B cell (primary cell): ENCODE measurements at regions not wholly inside any gene's neighbourhood (a gene's known extent, or its start where the extent isn't known, plus 50 kb on each side); places are given as distances from the start of the nearest gene placed in this dataset.

ENCODE experiments used
- ATAC-seq: fragments of 200-7000 bp; cut with Tn5 transposase; one replicate; pipeline ENCODE4 v1.10.0; 2021; ENCODE audit warnings: low read depth, mild to moderate bottlenecking, moderate number of reproducible peaks, moderate library complexity
- CTCF ChIA-PET: fragments of 350-600 bp; sonication (Branson Sonifier 250); formaldehyde crosslinking; loops from one replicate; lab custom pipeline; 2021; ENCODE audit warnings: antibody characterized with exemption, inconsistent platforms; lab: Charles Lee
- POLR2A ChIA-PET: fragments of 350-600 bp; sonication (Branson Sonifier 250); formaldehyde crosslinking; loops from one replicate; lab custom pipeline; 2021; ENCODE audit warnings: antibody characterized with exemption; lab: Charles Lee
- DNase-seq: peaks from one replicate; pipeline ENCODE4 v3.0.0; 2013
- H2AFZ ChIP-seq: 2 replicates; pipeline ENCODE4 v1.6.1; 2012; ENCODE audit warnings: mild to moderate bottlenecking, low read depth, low read length; ENCODE audit not compliant: insufficient read depth, poor library complexity, severe bottlenecking
- H3K27ac ChIP-seq, 2 donors: 1 replicate in 1 of 2; 2 replicates in 1 of 2; pipeline ENCODE4 v1.5.1; 2012 to 2013; ENCODE audit warnings: low read length in 2 of 2, mild to moderate bottlenecking in 2 of 2, moderate library complexity in 1 of 2
- H3K27me3 ChIP-seq, 4 experiments: fragments of 200-600 bp in 1 of 4; sonication (generic) in 1 of 4; replicated peaks in 1 of 4; 1 replicate in 2 of 4; 2 replicates in 2 of 4; pipeline versions ENCODE4 v1.6.1 to v1.7.0; 2013 to 2016; ENCODE audit warnings: low read length in 3 of 4, mild to moderate bottlenecking in 2 of 4, mixed read lengths in 1 of 4, moderate library complexity in 1 of 4; ENCODE audit not compliant: insufficient read depth in 4 of 4, control insufficient read depth in 3 of 4; ENCODE audit errors: control extremely low read depth in 1 of 4
- H3K36me3 ChIP-seq, 2 experiments: replicated peaks in 1 of 2; 1 replicate in 1 of 2; 2 replicates in 1 of 2; pipeline versions ENCODE4 v1.6.1 to v1.7.1; 2013; ENCODE audit warnings: low read length in 1 of 2; ENCODE audit not compliant: insufficient read depth in 2 of 2, control insufficient read depth in 1 of 2; ENCODE audit errors: control extremely low read depth in 1 of 2, extremely low read depth in 1 of 2
- H3K4me1 ChIP-seq, 2 donors: fragments of 200-600 bp in 1 of 2; sonication (generic) in 1 of 2; 1 replicate in 1 of 2; 2 replicates in 1 of 2; pipeline versions ENCODE4 v1.5.1 to v1.6.1; 2013 to 2017; ENCODE audit warnings: low read length in 2 of 2; ENCODE audit not compliant: control insufficient read depth in 2 of 2, insufficient read depth in 2 of 2
- H3K4me2 ChIP-seq: replicated peaks from 2 replicates; pipeline ENCODE3; 2012; ENCODE audit warnings: mild to moderate bottlenecking, low read depth, low read length; ENCODE audit not compliant: poor library complexity, severe bottlenecking
- H3K4me3 ChIP-seq, 5 experiments: fragments of 200-600 bp in 1 of 5; sonication (generic) in 1 of 5; 1 replicate in 3 of 5; 2 replicates in 2 of 5; pipeline versions ENCODE4 v1.5.1 to v1.7.0; 2011 to 2016; ENCODE audit warnings: low read length in 4 of 5, mild to moderate bottlenecking in 4 of 5, low read depth in 2 of 5, control low read depth in 1 of 5, moderate library complexity in 1 of 5; ENCODE audit not compliant: insufficient read depth in 1 of 5; ENCODE audit errors: control extremely low read depth in 1 of 5, extremely low read depth in 1 of 5
- H3K79me2 ChIP-seq: fragments of 200-600 bp; sonication (generic); one replicate; pipeline ENCODE4 v1.6.0; 2016; ENCODE audit warnings: low read length; ENCODE audit not compliant: control insufficient read depth, insufficient read depth
- H3K9ac ChIP-seq: fragments of 200-600 bp; sonication (generic); 2 replicates; pipeline ENCODE4 v1.6.1; 2017; ENCODE audit warnings: mild to moderate bottlenecking, low read length, moderate library complexity
- H3K9me3 ChIP-seq, 3 donors: one replicate each; pipeline versions ENCODE4 v1.6.1 to v1.7.1; 2013; ENCODE audit warnings: low read length in 2 of 3; ENCODE audit not compliant: control insufficient read depth in 2 of 3, insufficient read depth in 1 of 3; ENCODE audit errors: control extremely low read depth in 1 of 3
- H4K20me1 ChIP-seq: 2 replicates; pipeline ENCODE4 v1.6.0; 2012; ENCODE audit warnings: mild to moderate bottlenecking, low read length; ENCODE audit not compliant: insufficient read depth, control insufficient read depth, poor library complexity, severe bottlenecking
- H3K27ac Mint-ChIP-seq: one replicate; pipeline ENCODE4 v1.8.0; 2021; ENCODE audit warnings: mixed read lengths
- H3K27me3 Mint-ChIP-seq: one replicate; pipeline ENCODE4 v1.8.0; 2021; ENCODE audit warnings: mixed read lengths
- H3K4me1 Mint-ChIP-seq: one replicate; pipeline ENCODE4 v1.8.0; 2021; ENCODE audit warnings: mixed read lengths
- H3K4me3 Mint-ChIP-seq: one replicate; pipeline ENCODE4 v1.8.0; 2021; ENCODE audit warnings: mixed read lengths
- H3K9me3 Mint-ChIP-seq: one replicate; pipeline ENCODE4 v1.8.0; 2022; ENCODE audit warnings: mixed read lengths; ENCODE audit not compliant: insufficient read depth
- EZH2 ChIP-seq: IDR thresholded peaks from 2 replicates; pipeline ENCODE4 v1.6.1; 2012; ENCODE audit warnings: borderline replicate concordance, low read depth, mild to moderate bottlenecking, moderate library complexity, low read length; ENCODE audit not compliant: insufficient read depth, poor library complexity, severe bottlenecking
- WGBS: methylation state at CpG from one replicate; pipeline ENCODE4 v1.1.5; 2013; ENCODE audit warnings: missing lambda C conversion rate; ENCODE audit not compliant: insufficient coverage; 5-methylcytosine and 5-hydroxymethylcytosine counted together
- intact Hi-C: fragments of 100-400 bp; cut with micrococcal nuclease; formaldehyde crosslinking; loops from one replicate; pipeline ENCODE4 v1.10.0; 2022
- TF ChIP-seq, protein P1 (sequence below): fragments of 200-600 bp; IDR thresholded peaks from one replicate; pipeline ENCODE4 v1.8.0; 2022; ENCODE audit warnings: antibody characterized with exemption, mild to moderate bottlenecking

DNA sequence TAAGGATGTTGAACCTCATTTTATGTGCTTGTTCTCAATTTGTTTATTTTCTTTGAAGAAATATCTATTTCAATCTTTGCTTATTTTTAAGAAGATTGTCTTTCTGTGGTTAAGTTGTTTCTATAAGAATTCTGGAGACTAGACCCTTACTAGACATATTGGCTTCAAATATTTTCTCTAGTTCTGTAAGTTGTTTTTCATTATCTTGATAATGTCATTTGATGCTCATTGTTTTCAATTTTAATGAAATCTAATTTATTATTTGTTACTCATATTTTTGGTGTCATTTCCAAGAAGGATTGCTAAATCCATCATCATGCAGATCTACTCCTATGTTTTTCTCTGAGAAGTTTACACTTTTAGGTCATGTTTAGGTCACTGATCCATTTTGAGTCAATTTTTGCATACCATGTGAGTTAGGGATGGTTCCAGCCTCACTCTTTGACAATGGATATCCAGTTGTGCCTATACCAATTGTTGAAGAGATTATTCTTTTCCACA is 874.8 kb upstream of the SLITRK6 start:
- Histone ChIP-seq H3K27me3 (no peaks in the 10 kb centered on the region), H3K9me3 (peaks cover 0 to 1% (median 0%) of the 10 kb centered on the region in 3 donors), H3K9ac (no peak overlapping the region), H3K4me3 (no peak overlapping the region), H3K79me2 (no peaks in the 10 kb centered on the region), H3K4me1 (no peaks in the 10 kb centered on the region), H4K20me1 (no peaks in the 10 kb centered on the region), H3K27ac (no peak overlapping the region), H2AFZ (no peak overlapping the region), H3K4me2 (no peak overlapping the region), H3K36me3 (no peaks in the 10 kb centered on the region)
- ATAC-seq (no peak), DNase-seq (no peak)
- Mint-ChIP-seq H3K27me3 (no peaks in the 10 kb centered on the region), H3K27ac (no peak overlapping the region), H3K4me3 (no peak overlapping the region), H3K9me3 (peaks cover 3% of the 10 kb centered on the region), H3K4me1 (no peaks in the 10 kb centered on the region)
- TF ChIP-seq, protein P1, sequence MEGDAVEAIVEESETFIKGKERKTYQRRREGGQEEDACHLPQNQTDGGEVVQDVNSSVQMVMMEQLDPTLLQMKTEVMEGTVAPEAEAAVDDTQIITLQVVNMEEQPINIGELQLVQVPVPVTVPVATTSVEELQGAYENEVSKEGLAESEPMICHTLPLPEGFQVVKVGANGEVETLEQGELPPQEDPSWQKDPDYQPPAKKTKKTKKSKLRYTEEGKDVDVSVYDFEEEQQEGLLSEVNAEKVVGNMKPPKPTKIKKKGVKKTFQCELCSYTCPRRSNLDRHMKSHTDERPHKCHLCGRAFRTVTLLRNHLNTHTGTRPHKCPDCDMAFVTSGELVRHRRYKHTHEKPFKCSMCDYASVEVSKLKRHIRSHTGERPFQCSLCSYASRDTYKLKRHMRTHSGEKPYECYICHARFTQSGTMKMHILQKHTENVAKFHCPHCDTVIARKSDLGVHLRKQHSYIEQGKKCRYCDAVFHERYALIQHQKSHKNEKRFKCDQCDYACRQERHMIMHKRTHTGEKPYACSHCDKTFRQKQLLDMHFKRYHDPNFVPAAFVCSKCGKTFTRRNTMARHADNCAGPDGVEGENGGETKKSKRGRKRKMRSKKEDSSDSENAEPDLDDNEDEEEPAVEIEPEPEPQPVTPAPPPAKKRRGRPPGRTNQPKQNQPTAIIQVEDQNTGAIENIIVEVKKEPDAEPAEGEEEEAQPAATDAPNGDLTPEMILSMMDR = no peak
- no peak for TF ChIP-seq EZH2
- ChIA-PET POLR2A (no interaction called here), CTCF (no interaction called here)
- intact Hi-C loops = no loop called here

DNA sequence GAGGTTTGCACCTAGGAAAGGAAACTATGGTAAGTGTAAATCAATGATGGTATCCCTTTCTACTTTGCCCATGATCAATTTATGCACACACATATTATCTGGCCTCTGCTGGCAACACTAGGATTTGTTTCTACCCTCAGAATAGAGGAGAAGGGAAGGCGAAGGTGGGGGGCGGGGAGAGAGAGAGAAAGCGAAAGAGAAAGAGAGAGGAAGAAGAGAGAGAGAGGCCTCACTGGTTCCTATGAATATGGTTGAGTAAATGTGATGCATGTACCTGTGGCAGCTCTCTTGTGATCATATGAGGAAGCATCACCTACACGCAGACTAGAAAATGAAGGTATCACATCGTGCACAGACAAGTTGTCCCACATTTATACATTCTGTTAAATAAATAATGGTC is 882.0 kb upstream of the SLITRK6 start:
- intact Hi-C loops = no loop called here
- H3K9ac ChIP-seq = no peak overlapping the region
- WGBS = 100% methylated on average over 3 of the region's 5 CpGs

More for the DNA sequence above, 882.0 kb upstream of the SLITRK6 start:
- no peak overlapping the region for H3K27ac ChIP-seq
- H3K27me3 ChIP-seq = no peaks in the 10 kb centered on the region
- H4K20me1 ChIP-seq = no peaks in the 10 kb centered on the region
- no peaks in the 10 kb centered on the region for H3K79me2 ChIP-seq
- no peaks in the 10 kb centered on the region for H3K4me1 ChIP-seq
- no peak overlapping the region for H3K4me2 ChIP-seq
- ChIA-PET CTCF (no interaction called here), POLR2A (no interaction called here)
- H2AFZ ChIP-seq = no peak overlapping the region
- Mint-ChIP-seq H3K4me3 (no peak overlapping the region), H3K9me3 (no peaks in the 10 kb centered on the region), H3K27me3 (no peaks in the 10 kb centered on the region), H3K4me1 (no peaks in the 10 kb centered on the region), H3K27ac (no peak overlapping the region)
- DNase-seq (no peak), ATAC-seq (no peak)
- no peaks in the 10 kb centered on the region for H3K9me3 ChIP-seq
- H3K36me3 ChIP-seq = no peaks in the 10 kb centered on the region
- TF ChIP-seq EZH2 = no peak
- TF ChIP-seq, protein P1 = no peak
- H3K4me3 ChIP-seq = no peak overlapping the region
